WTC11 (cell line): ENCODE measurements at regions not wholly inside any gene's neighbourhood (a gene's known extent, or its start where the extent isn't known, plus 50 kb on each side); places are given as distances from the start of the nearest gene placed in this dataset.

ENCODE experiments used
- ATAC-seq: fragments of 200-7000 bp; cut with Tn5 transposase; 2 replicates; pipeline ENCODE4 v1.10.0; 2021; ENCODE audit warnings: mild to moderate bottlenecking, moderate library complexity
- CTCF ChIA-PET: fragments of 300-600 bp; sonication (Branson Sonifier 250); formaldehyde crosslinking; loops from one replicate; lab custom pipeline; 2021; ENCODE audit warnings: antibody characterized with exemption; lab: Charles Lee
- POLR2A ChIA-PET: fragments of 350-600 bp; sonication (Branson Sonifier 250); formaldehyde crosslinking; loops from one replicate; lab custom pipeline; 2021; ENCODE audit warnings: antibody characterized with exemption; lab: Charles Lee
- DNase-seq: peaks from one replicate; pipeline ENCODE4 v3.0.0; 2021; ENCODE audit warnings: low spot score
- H3K27ac Mint-ChIP-seq: 2 replicates; pipeline ENCODE4 v1.8.0; 2021; ENCODE audit warnings: mixed read lengths
- H3K27me3 Mint-ChIP-seq: 2 replicates; pipeline ENCODE4 v1.8.0; 2021; ENCODE audit warnings: low read depth, mild to moderate bottlenecking, moderate library complexity, mixed read lengths
- H3K36me3 Mint-ChIP-seq: 2 replicates; pipeline ENCODE4 v1.8.0; 2021; ENCODE audit warnings: mixed read lengths
- H3K4me1 Mint-ChIP-seq: 2 replicates; pipeline ENCODE4 v1.8.0; 2022; ENCODE audit warnings: mixed read lengths
- H3K4me3 Mint-ChIP-seq: 2 replicates; pipeline ENCODE4 v1.8.0; 2021; ENCODE audit warnings: mild to moderate bottlenecking, moderate library complexity, mixed read lengths
- H3K9me3 Mint-ChIP-seq: 2 replicates; pipeline ENCODE4 v1.8.0; 2021; ENCODE audit warnings: mixed read lengths
- ATF1 ChIP-seq: sonication (generic); formaldehyde crosslinking; IDR thresholded peaks from 2 replicates; pipeline ENCODE4 v1.8.1; 2023; ENCODE audit warnings: mild to moderate bottlenecking, moderate library complexity, missing genetic modification reagents
- CTCF ChIP-seq: fragments of 200-600 bp; IDR thresholded peaks from 2 replicates; pipeline ENCODE4 v1.8.0; 2022; ENCODE audit warnings: antibody characterized with exemption
- E2F5 ChIP-seq: sonication (generic); formaldehyde crosslinking; IDR thresholded peaks from 2 replicates; pipeline ENCODE4 v1.8.1; 2022; ENCODE audit warnings: mild to moderate bottlenecking, moderate library complexity, missing genetic modification reagents
- ELF4 ChIP-seq: sonication (generic); formaldehyde crosslinking; IDR thresholded peaks from 2 replicates; pipeline ENCODE4 v1.8.1; 2022; ENCODE audit warnings: low read depth, mild to moderate bottlenecking, moderate library complexity, missing genetic modification reagents
- GABPB1 ChIP-seq: sonication (generic); formaldehyde crosslinking; IDR thresholded peaks from 2 replicates; pipeline ENCODE4 v1.8.1; 2023; ENCODE audit warnings: mild to moderate bottlenecking, missing genetic modification reagents
- IRF1 ChIP-seq: sonication (generic); formaldehyde crosslinking; IDR thresholded peaks from 2 replicates; pipeline ENCODE4 v1.8.0; 2023; ENCODE audit warnings: missing genetic modification reagents
- NFE2L1 ChIP-seq: sonication (generic); formaldehyde crosslinking; IDR thresholded peaks from 2 replicates; pipeline ENCODE4 v1.8.1; 2023; ENCODE audit warnings: missing genetic modification reagents
- NR3C1 ChIP-seq: sonication (generic); formaldehyde crosslinking; conservative IDR thresholded peaks from 2 replicates; pipeline ENCODE4 v1.8.1; 2023; ENCODE audit warnings: low read depth, mild to moderate bottlenecking, missing genetic modification reagents
- RELA ChIP-seq: sonication (generic); formaldehyde crosslinking; IDR thresholded peaks from 2 replicates; pipeline ENCODE4 v1.8.1; 2022; ENCODE audit warnings: missing genetic modification reagents, mild to moderate bottlenecking, borderline replicate concordance
- SMAD3 ChIP-seq: sonication (generic); formaldehyde crosslinking; IDR thresholded peaks from 2 replicates; pipeline ENCODE4 v1.8.0; 2022; ENCODE audit warnings: missing genetic modification reagents, mild to moderate bottlenecking, borderline replicate concordance
- TEAD1 ChIP-seq: sonication (generic); formaldehyde crosslinking; IDR thresholded peaks from 2 replicates; pipeline ENCODE4 v1.8.0; 2022; ENCODE audit warnings: mild to moderate bottlenecking, missing genetic modification reagents
- ZBTB43 ChIP-seq: sonication (generic); formaldehyde crosslinking; IDR thresholded peaks from 2 replicates; pipeline ENCODE4 v1.8.1; 2023; ENCODE audit warnings: mild to moderate bottlenecking, missing genetic modification reagents
- ZNF219 ChIP-seq: sonication (generic); formaldehyde crosslinking; IDR thresholded peaks from 2 replicates; pipeline ENCODE4 v1.8.0; 2023; ENCODE audit warnings: missing genetic modification reagents, mild to moderate bottlenecking, borderline replicate concordance
- ZNF396 ChIP-seq: fragments of 250-450 bp; sonication (Bioruptor Pico); IDR thresholded peaks from 2 replicates; pipeline ENCODE4 v1.8.0; 2021; ENCODE audit warnings: mild to moderate bottlenecking, moderate library complexity, borderline replicate concordance
- ZNF425 ChIP-seq: fragments of 250-450 bp; sonication (Bioruptor Pico); conservative IDR thresholded peaks from 2 replicates; pipeline ENCODE4 v1.9.0; 2021; ENCODE audit warnings: mild to moderate bottlenecking
- TF ChIP-seq, protein P1 (sequence below): fragments of 250-450 bp; sonication (Bioruptor Pico); IDR thresholded peaks from 2 replicates; pipeline ENCODE4 v1.9.0; 2021; ENCODE audit warnings: moderate library complexity, mild to moderate bottlenecking, inconsistent platforms, borderline replicate concordance
- TF ChIP-seq, protein P2 (sequence below): sonication (generic); formaldehyde crosslinking; IDR thresholded peaks from 2 replicates; pipeline ENCODE4 v1.8.0; 2022; ENCODE audit warnings: mild to moderate bottlenecking, missing genetic modification reagents

DNA sequence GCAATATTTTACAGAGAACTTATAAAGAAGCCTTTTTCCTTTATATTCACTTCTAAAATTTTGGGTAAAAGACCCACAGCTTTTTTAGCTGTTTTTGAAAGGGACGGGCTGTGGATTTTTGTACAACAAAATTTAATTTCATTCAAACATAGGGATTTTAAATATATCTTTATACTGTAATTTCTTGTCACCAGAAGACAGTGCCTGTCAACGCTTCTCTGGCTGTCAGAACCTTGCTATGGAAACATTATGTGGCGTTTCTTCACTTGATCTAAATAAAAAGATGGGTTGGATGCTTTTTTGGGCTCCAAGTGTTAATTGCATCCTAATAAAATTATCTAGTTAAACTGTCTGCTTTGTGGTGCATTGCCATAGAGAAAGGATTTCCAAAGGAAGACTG is 635.6 kb upstream of the ALCAM start:
- CTCF ChIA-PET: no interaction called here
- POLR2A ChIA-PET: no interaction called here

DNA sequence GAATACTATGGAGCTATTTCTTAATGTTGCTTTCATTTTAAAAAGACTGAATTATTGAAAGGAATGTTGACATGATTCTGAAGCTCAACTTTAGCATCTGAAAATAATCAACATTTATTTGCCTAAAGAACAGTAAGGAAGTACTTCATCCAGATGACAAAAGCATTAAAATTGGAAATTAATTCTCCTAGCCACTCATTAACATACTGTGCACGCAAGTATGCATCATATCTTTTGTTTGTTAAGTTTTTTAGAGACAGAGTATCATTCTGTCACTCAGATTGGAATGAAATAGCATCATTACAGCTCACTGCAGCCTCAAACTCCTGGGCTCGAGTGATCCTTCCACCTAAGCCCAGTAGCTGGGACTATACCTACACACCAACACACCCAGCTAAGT is 632.1 kb upstream of the ALCAM start:
- POLR2A ChIA-PET: no interaction called here
- no peaks in the 10 kb centered on the region for H3K36me3 Mint-ChIP-seq
- ATAC-seq: no peak
- H3K27ac Mint-ChIP-seq: no peak overlapping the region
- H3K4me1 Mint-ChIP-seq: no peaks in the 10 kb centered on the region
- H3K27me3 Mint-ChIP-seq: no peaks in the 10 kb centered on the region
- no peak for DNase-seq
- CTCF ChIA-PET: no interaction called here
- H3K9me3 Mint-ChIP-seq: no peaks in the 10 kb centered on the region
- no peak overlapping the region for H3K4me3 Mint-ChIP-seq
- TF ChIP-seq TEAD1 (CRISPR knock-in tag): no peak
- TF ChIP-seq ZBTB43 (CRISPR knock-in tag): no peak
- no peak for TF ChIP-seq ZNF219
- no peak for TF ChIP-seq E2F5 (CRISPR knock-in tag)
- no peak for TF ChIP-seq ZNF396 (CRISPR knock-in tag)
- TF ChIP-seq, protein P1, sequence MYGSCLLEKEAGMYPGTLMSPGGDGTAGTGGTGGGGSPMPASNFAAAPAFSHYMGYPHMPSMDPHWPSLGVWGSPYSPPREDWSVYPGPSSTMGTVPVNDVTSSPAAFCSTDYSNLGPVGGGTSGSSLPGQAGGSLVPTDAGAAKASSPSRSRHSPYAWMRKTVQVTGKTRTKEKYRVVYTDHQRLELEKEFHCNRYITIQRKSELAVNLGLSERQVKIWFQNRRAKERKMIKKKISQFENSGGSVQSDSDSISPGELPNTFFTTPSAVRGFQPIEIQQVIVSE (CRISPR knock-in tag): no peak
- no peak for TF ChIP-seq NR3C1 (CRISPR knock-in tag)
- no peak for TF ChIP-seq GABPB1 (CRISPR knock-in tag)
- no peak for TF ChIP-seq NFE2L1 (CRISPR knock-in tag)

More for the DNA sequence above, 635.6 kb upstream of the ALCAM start:
- H3K36me3 Mint-ChIP-seq: no peaks in the 10 kb centered on the region
- H3K27me3 Mint-ChIP-seq: no peaks in the 10 kb centered on the region
- TF ChIP-seq SMAD3 (CRISPR knock-in tag) (no peak), ATF1 (CRISPR knock-in tag) (no peak), IRF1 (no peak), ZNF219 (no peak), ZNF425 (no peak), RELA (CRISPR knock-in tag) (no peak), ELF4 (CRISPR knock-in tag) (no peak), ZBTB43 (CRISPR knock-in tag) (no peak), CTCF (no peak)
- TF ChIP-seq, protein P2, sequence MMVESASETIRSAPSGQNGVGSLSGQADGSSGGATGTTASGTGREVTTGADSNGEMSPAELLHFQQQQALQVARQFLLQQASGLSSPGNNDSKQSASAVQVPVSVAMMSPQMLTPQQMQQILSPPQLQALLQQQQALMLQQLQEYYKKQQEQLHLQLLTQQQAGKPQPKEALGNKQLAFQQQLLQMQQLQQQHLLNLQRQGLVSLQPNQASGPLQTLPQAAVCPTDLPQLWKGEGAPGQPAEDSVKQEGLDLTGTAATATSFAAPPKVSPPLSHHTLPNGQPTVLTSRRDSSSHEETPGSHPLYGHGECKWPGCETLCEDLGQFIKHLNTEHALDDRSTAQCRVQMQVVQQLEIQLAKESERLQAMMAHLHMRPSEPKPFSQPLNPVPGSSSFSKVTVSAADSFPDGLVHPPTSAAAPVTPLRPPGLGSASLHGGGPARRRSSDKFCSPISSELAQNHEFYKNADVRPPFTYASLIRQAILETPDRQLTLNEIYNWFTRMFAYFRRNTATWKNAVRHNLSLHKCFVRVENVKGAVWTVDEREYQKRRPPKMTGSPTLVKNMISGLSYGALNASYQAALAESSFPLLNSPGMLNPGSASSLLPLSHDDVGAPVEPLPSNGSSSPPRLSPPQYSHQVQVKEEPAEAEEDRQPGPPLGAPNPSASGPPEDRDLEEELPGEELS (CRISPR knock-in tag): no peak
- TF ChIP-seq, all 79 proteins: peak for 0
- H3K4me3 Mint-ChIP-seq: no peak overlapping the region
- ATAC-seq: no peak
- no peak overlapping the region for H3K27ac Mint-ChIP-seq
- peaks cover 5% of the 10 kb centered on the region for H3K9me3 Mint-ChIP-seq
- DNase-seq: no peak
- no peaks in the 10 kb centered on the region for H3K4me1 Mint-ChIP-seq
